IMR-90 (cell line): ENCODE measurements at regions not wholly inside any gene's neighbourhood (a gene's known extent, or its start where the extent isn't known, plus 50 kb on each side); places are given as distances from the start of the nearest gene placed in this dataset.

Experiments used
- ATAC-seq: fragments of 200-7000 bp; cut with Tn5 transposase; 2 replicates; pipeline ENCODE4 v1.9.1; 2020; ENCODE audit warnings: low read depth, mild to moderate bottlenecking, moderate library complexity
- BruUV-seq: library from RNA; stranded (reverse); fragments of 400-500 nt; replicated peaks from 2 replicates; lab custom pipeline; 2021; lab: Mats Ljungman, UMichigan
- CTCF ChIA-PET: fragments of 300-600 bp; formaldehyde crosslinking; extraction: SDS; loops from one replicate; lab custom pipeline; 2021; ENCODE audit warnings: antibody characterized with exemption; lab: Yijun Ruan, JAX
- POLR2A ChIA-PET: fragments of 300-600 bp; sonication (Branson Sonifier 250); formaldehyde crosslinking; loops from one replicate; lab custom pipeline; 2022; ENCODE audit warnings: antibody characterized with exemption; ENCODE audit not compliant: unreplicated experiment; lab: Charles Lee
- DNase-seq: peaks from one replicate; pipeline ENCODE4 v3.0.0; 2013
- H2AFZ ChIP-seq: replicated peaks from 2 replicates; pipeline ENCODE3; 2013; ENCODE audit warnings: low read length, mild to moderate bottlenecking; ENCODE audit not compliant: poor library complexity
- H2AK5ac ChIP-seq: 2 replicates; pipeline ENCODE4 v1.6.1; 2013; ENCODE audit warnings: low read depth, low read length, inconsistent platforms
- H2AK9ac ChIP-seq: replicated peaks from 2 replicates; pipeline ENCODE3; 2013; ENCODE audit warnings: mild to moderate bottlenecking, low read depth, low read length, moderate library complexity; ENCODE audit not compliant: poor library complexity
- H2BK120ac ChIP-seq: 2 replicates; pipeline ENCODE4 v1.6.1; 2013; ENCODE audit warnings: low read depth, low read length, inconsistent platforms
- H2BK15ac ChIP-seq: 3 replicates; pipeline ENCODE4 v1.6.1; 2013; ENCODE audit warnings: low read depth, low read length, inconsistent platforms
- H2BK20ac ChIP-seq: 2 replicates; pipeline ENCODE4 v1.6.1; 2013; ENCODE audit warnings: low read depth, mild to moderate bottlenecking, inconsistent platforms, low read length, moderate library complexity
- H2BK5ac ChIP-seq: 2 replicates; pipeline ENCODE4 v1.6.1; 2013; ENCODE audit warnings: mild to moderate bottlenecking, low read depth, low read length, inconsistent platforms; ENCODE audit not compliant: poor library complexity, severe bottlenecking
- H3K14ac ChIP-seq: replicated peaks from 2 replicates; pipeline ENCODE4 v1.6.1; 2013; ENCODE audit warnings: low read depth, low read length, inconsistent platforms
- H3K18ac ChIP-seq: 2 replicates; pipeline ENCODE4 v1.6.1; 2013; ENCODE audit warnings: low read depth, low read length, control low read depth
- H3K23ac ChIP-seq: 2 replicates; pipeline ENCODE4 v1.6.1; 2013; ENCODE audit warnings: low read depth, low read length, inconsistent platforms
- H3K27ac ChIP-seq: 2 replicates; pipeline ENCODE4 v1.5.1; 2013; ENCODE audit warnings: mild to moderate bottlenecking, control low read depth, low read length; ENCODE audit not compliant: insufficient read depth
- H3K27me3 ChIP-seq: 2 replicates; pipeline ENCODE4 v1.6.1; 2013; ENCODE audit warnings: low read length; ENCODE audit not compliant: control insufficient read depth, insufficient read depth
- H3K36me3 ChIP-seq: 2 replicates; pipeline ENCODE4 v1.6.1; 2013; ENCODE audit warnings: low read length, mixed read lengths; ENCODE audit not compliant: control insufficient read depth, insufficient read depth
- H3K4ac ChIP-seq: 2 replicates; pipeline ENCODE4 v1.6.1; 2013; ENCODE audit warnings: low read depth, low read length, inconsistent platforms
- H3K4me1 ChIP-seq: 2 replicates; pipeline ENCODE4 v1.6.1; 2013; ENCODE audit warnings: low read length, mixed read lengths; ENCODE audit not compliant: control insufficient read depth, insufficient read depth
- H3K4me2 ChIP-seq: 2 replicates; pipeline ENCODE4 v1.6.1; 2013; ENCODE audit warnings: low read depth, mild to moderate bottlenecking, control low read depth, low read length, moderate library complexity
- H3K4me3 ChIP-seq: 2 replicates; pipeline ENCODE4 v1.5.1; 2013; ENCODE audit warnings: low read depth, mild to moderate bottlenecking, control low read depth, low read length, moderate library complexity; ENCODE audit not compliant: insufficient read depth
- H3K56ac ChIP-seq: 2 replicates; pipeline ENCODE4 v1.6.1; 2013; ENCODE audit warnings: low read length, inconsistent platforms; ENCODE audit not compliant: insufficient read depth; ENCODE audit errors: extremely low read depth
- H3K79me1 ChIP-seq, 2 experiments: 2 replicates each; pipeline ENCODE4 v1.6.1; 2013; ENCODE audit warnings: low read length in 2 of 2, inconsistent platforms in 1 of 2, low read depth in 1 of 2
- H3K9ac ChIP-seq: 2 replicates; pipeline ENCODE4 v1.6.1; 2013; ENCODE audit warnings: low read depth, low read length, control low read depth
- H3K9me1 ChIP-seq: 2 replicates; pipeline ENCODE4 v1.6.1; 2013; ENCODE audit warnings: low read length, inconsistent platforms; ENCODE audit not compliant: insufficient read depth
- H3K9me3 ChIP-seq: 2 replicates; pipeline ENCODE4 v1.6.1; 2013; ENCODE audit warnings: low read length; ENCODE audit not compliant: control insufficient read depth, insufficient read depth
- H4K20me1 ChIP-seq: 2 replicates; pipeline ENCODE4 v1.6.1; 2013; ENCODE audit warnings: low read length, inconsistent platforms; ENCODE audit not compliant: insufficient read depth
- H4K5ac ChIP-seq: 2 replicates; pipeline ENCODE4 v1.6.1; 2013; ENCODE audit warnings: mild to moderate bottlenecking, low read depth, low read length, control low read depth
- H4K8ac ChIP-seq, 2 experiments: 2 replicates each; pipeline ENCODE4 v1.6.1; 2013; ENCODE audit warnings: low read depth in 2 of 2, low read length in 2 of 2, control low read depth in 1 of 2, inconsistent platforms in 1 of 2
- H4K91ac ChIP-seq: 2 replicates; pipeline ENCODE4 v1.6.1; 2013; ENCODE audit warnings: low read depth, low read length, inconsistent platforms; ENCODE audit not compliant: insufficient read depth
- FOS ChIP-seq: fragments of 150-350 bp; IDR thresholded peaks from 2 replicates; pipeline ENCODE4 v1.6.1; 2016; ENCODE audit warnings: low read depth, low read length
- MXI1 ChIP-seq: IDR thresholded peaks from 2 replicates; pipeline ENCODE4 v1.6.1; 2012; ENCODE audit warnings: low read depth, mild to moderate bottlenecking, low read length, moderate library complexity, borderline replicate concordance
- NFE2L2 ChIP-seq: fragments of 150-350 bp; IDR thresholded peaks from 2 replicates; pipeline ENCODE4 v1.6.1; 2016; ENCODE audit warnings: low read depth, mild to moderate bottlenecking, low read length
- POLR2A ChIP-seq: IDR thresholded peaks from 2 replicates; pipeline ENCODE4 v1.6.1; 2012; ENCODE audit warnings: mild to moderate bottlenecking, low read depth, low read length
- RAD21 ChIP-seq: IDR thresholded peaks from 2 replicates; pipeline ENCODE4 v1.6.1; 2012; ENCODE audit warnings: low read length, improper control_type of control experiment
- WGBS, 2 experiments: methylation state at CpG; one replicate each; pipeline versions ENCODE4 v1.1.5 to v1.1.7; 2013; ENCODE audit warnings: missing lambda C conversion rate in 2 of 2; ENCODE audit not compliant: insufficient read length in 1 of 2; ENCODE audit errors: extremely low coverage in 2 of 2; 5-methylcytosine and 5-hydroxymethylcytosine counted together
- dilution Hi-C: fragments of 300-500 bp; cut with HindIII; formaldehyde crosslinking; loops from one replicate; pipeline ENCODE4 v1.14.3; 2018; ENCODE audit warnings: low sequenced_read_pairs; ENCODE audit not compliant: unreplicated experiment
- in situ Hi-C: fragments of 300-500 bp; cut with MboI; formaldehyde crosslinking; loops from 3 replicates; pipeline ENCODE4 v1.14.3; 2019; ENCODE audit warnings: low sequenced_read_pairs, inconsistent platforms, mixed read lengths
- intact Hi-C: fragments of 100-400 bp; cut with micrococcal nuclease; formaldehyde crosslinking; loops from 2 replicates; pipeline ENCODE4 v1.10.0; 2022

DNA sequence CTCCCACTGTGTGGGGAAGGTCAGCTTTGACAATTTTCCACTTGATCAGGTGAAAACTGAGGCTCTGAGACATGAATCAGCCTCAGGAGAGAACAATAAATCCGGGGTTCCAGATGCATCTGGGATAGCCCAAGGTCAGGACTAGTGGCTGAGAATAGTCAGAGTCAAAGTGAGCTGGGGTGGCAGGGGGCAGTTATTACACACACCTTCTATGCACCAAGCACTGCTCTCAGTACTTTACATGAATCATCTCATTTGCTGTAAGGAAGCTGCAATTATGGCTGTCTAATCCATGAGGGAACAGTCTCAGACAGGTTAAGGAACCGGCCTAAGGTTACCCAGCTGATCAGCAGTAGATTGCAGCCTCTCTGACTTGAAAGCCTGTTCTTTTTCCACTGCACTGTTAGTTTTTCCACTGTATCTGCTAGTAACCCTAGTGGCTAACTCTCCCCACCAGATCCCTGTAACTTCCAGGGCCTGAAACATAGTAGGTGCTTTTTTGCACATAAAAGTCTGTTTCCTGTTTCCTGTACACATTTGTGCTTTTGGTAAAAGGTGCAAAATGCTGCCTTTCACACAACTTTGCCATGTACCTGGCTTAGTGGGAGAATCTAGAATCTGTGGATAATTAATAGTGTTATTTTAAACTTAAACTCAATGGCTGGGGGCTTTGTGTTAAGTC is 125.9 kb downstream of the EMX2 start:
- H2AFZ ChIP-seq = no peak overlapping the region
- H3K27me3 ChIP-seq = no peaks in the 10 kb centered on the region
- no peak overlapping the region for H3K9ac ChIP-seq
- BruUV-seq = no TSS peak
- no peak overlapping the region for H3K23ac ChIP-seq
- H2AK5ac ChIP-seq = no peak overlapping the region
- no peak overlapping the region for H3K4ac ChIP-seq
- in situ Hi-C loops = no loop called here
- no peaks in the 10 kb centered on the region for H3K9me1 ChIP-seq
- no peak for ATAC-seq
- intact Hi-C loops = no loop called here
- no peak overlapping the region for H3K14ac ChIP-seq
- no peaks in the 10 kb centered on the region for H3K79me1 ChIP-seq
- no peak overlapping the region for H2BK20ac ChIP-seq
- H3K4me3 ChIP-seq = no peak overlapping the region
- no peaks in the 10 kb centered on the region for H4K20me1 ChIP-seq
- POLR2A ChIA-PET = no interaction called here
- TF ChIP-seq RAD21 (no peak), MXI1 (no peak), FOS (no peak), NFE2L2 (no peak), POLR2A (no peak)
- no peak overlapping the region for H4K5ac ChIP-seq
- no peak overlapping the region for H2BK5ac ChIP-seq
- peaks cover 42% of the 10 kb centered on the region for H3K9me3 ChIP-seq
- no peak overlapping the region for H4K91ac ChIP-seq
- no peak for DNase-seq
- CTCF ChIA-PET = no interaction called here
- no peak overlapping the region for H2AK9ac ChIP-seq
- no peak overlapping the region for H3K4me2 ChIP-seq
- no peaks in the 10 kb centered on the region for H3K4me1 ChIP-seq
- no peak overlapping the region for H2BK15ac ChIP-seq
- no peak overlapping the region for H4K8ac ChIP-seq
- no peak overlapping the region for H2BK120ac ChIP-seq
- WGBS, 2 experiments = 0% methylated on average over 1 of the region's 2 CpGs; no CpG with 5 or more reads in 1 of the 2 experiments
- H3K27ac ChIP-seq = no peak overlapping the region
- no peaks in the 10 kb centered on the region for H3K36me3 ChIP-seq
- no peak overlapping the region for H3K18ac ChIP-seq
- dilution Hi-C loops = no loop called here
- no peak overlapping the region for H3K56ac ChIP-seq
